KBM-7 (cell line): ENCODE measurements at regions not wholly inside any gene's neighbourhood (a gene's known extent, or its start where the extent isn't known, plus 50 kb on each side); places are given as distances from the start of the nearest gene placed in this dataset.
A peak's percentile ranks its signal among the peaks of the same experiment; 100 is the strongest.

Source experiments
- DNase-seq: peaks from one replicate; pipeline ENCODE4 v3.0.0-alpha.2; 2015
- in situ Hi-C: fragments of 300-500 bp; cut with MboI; formaldehyde crosslinking; loops from 2 replicates; pipeline ENCODE4 v1.14.3; 2020; ENCODE audit warnings: low sequenced_read_pairs, low pct_unique_long_range_greater_than_20kb, mixed read lengths

DNA sequence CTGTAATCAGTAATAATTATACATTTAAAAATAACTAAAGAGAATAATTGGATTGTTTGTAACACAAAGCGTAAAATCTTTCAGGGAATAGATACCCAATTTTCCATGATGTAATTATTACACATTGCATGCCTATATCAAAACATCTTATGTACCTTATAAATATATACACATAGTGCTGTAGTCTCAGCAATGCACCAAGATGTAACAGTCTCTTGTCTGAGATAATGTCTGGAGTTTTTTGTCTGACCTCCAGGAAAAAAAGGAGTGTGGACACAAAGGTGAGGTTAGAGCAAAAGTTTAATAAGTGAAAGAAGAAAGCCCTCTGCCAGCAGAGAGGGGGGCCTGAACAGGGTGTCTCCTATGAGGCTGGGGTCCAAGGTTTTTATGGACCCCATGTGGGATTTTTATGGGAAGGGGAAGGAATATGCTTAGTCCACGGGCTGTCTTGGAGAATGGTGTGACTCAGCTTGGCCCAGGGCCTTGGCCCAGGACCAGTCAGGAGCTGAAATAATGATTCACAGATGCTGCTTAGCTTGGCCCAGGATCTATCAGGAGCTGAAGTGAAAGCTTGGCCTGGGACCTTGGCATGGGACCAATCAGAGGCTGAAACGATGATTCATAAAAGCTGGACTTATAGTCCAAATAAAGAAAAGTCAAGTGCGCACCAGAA is 545.0 kb downstream of the ZPLD1 start:
- in situ Hi-C loops = no loop called here
- DNase-seq = no peak

DNA sequence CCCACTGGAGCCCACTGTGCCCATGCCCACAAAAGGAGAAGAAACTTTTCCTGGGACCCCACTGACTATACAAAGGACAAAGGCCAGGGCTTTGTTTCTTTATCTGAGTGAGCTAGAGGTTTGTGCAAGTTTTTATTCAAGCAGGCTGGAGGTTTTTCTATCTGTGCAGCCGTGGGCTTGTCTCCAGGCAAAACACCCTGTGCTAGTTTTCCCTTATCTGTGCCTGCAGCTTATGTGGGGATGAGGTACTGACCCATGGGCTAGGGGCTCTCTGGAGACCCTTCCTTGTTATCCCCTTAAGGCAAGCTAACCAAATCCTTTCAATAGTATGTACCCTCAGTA is 545.5 kb downstream of the ZPLD1 start:
- in situ Hi-C loops = no loop called here
- no peak for DNase-seq

DNA sequence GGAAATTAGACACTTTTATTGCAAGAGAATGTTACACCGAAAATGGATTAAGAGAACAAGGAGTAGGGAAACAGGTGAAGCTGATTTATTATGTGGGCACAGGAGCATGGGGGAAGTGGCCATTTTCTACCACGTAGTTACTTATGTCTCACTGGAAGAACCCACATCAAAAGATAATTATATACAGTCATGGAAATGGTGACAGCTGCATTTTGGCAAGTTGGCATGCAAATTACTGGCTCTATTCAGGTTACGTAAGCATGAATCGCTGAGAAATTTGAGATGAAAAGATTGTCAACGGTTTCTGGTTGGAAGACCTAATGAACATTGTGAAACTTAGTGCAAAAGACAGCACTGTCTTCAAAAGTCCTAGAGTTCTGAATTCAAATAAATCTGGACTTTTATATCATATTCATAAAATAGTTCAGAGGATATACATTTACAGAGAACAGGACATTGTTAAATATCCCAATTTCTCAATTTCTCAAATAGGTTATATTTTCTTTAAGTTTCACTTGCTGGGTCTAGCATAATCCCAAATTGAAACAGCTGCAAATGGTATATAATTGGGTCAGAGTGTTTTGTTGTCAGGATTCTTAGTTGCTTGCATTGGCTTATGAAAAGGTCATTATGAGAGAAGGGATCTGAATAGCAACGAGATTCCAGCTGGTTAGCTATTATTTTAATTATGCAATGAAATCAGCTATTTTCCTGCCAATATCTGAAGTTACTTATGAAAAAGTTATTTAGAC is 567.8 kb downstream of the ZPLD1 start:
- in situ Hi-C loops = no loop called here
- peak; percentile 16 for DNase-seq

DNA sequence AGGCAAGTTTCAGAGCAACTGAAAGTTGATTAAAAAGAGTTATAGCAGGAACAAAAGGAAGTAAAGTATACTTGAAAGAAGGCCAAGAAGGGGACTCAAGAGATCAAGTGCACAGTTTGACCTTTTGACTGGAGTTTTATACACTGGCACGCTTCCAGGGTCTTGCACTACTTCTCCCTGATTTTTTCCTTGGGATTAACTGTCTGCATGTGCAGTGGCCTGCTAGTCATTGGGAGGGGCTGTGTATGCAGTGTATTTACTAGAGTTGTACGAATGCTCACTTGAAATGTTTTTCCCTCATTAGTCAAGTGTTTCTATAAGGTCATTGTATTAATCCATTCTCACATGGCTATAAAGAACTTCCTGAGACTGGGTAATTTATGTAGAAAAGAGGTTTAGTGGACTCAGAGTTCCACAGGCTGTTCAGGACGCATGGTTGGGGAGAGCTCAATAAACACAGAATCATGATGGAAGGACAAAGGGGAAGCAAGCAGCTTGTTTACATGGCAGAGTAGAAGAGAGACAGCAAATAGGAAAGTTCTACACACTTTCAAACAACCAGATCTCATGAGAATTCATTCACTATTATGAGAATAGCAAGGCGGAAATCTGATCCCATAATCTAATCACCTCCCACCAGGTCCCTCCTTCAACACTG is 571.8 kb downstream of the ZPLD1 start:
- in situ Hi-C loops = no loop called here

DNA sequence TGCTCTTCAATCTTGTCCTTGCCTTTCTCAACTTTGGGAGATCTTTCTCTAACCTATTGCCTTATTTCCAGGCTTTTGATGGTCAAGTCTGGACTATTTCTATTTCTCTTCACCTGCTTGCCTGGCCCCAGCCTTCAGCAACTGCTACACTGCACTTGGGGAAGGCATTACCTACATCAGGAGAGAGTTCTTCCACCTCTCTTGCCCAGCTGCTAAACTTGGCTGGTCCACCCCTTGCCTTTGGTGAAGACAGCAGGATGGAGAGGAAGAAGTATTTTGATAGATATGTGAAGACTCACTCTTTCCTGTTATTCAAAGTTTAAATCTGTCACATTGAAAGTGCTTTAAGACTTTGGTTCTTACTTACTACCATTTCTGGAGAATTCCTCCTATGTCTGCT is 574.8 kb downstream of the ZPLD1 start:
- no peak for DNase-seq
- in situ Hi-C loops = no loop called here

More for the DNA sequence above, 571.8 kb downstream of the ZPLD1 start:
- DNase-seq = no peak

DNA sequence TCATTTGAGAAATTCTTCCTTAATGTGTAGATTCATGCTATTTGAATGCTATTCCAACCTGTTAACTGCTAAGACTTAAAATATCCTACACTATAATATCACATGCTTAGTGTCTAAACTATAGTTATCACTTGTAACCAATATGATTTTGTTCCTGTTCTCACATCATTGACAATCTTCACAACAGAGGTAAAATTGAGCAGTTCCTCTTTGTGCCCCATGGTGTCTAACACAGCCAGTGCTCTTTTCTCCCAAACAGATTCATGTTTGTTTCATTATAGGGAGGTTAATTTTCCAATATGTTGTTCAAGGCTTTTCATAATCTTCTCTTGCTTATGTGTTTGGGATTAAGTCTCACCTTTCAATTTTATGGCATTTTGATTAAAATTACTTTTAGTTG is 591.1 kb downstream of the ZPLD1 start:
- in situ Hi-C loops = no loop called here
- DNase-seq = no peak

DNA sequence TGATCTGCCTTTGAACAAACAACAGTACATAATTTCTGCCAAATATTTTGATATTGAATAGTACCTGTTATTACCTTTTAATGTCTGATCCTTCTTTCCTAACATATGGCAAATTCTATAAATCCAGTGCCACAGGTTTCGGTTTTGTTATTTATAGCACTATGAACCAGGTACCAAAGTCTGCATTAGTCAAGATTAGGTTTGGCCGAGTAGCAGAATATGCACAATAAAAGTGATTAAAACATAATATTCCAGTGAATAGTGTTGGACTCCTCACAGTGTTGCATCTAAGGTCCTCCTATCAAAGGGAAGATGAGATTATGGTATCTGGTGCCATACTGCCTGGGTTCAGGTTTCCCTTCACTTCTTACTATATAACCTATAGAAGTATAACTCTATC is 599.0 kb downstream of the ZPLD1 start:
- no peak for DNase-seq
- in situ Hi-C loops = no loop called here

DNA sequence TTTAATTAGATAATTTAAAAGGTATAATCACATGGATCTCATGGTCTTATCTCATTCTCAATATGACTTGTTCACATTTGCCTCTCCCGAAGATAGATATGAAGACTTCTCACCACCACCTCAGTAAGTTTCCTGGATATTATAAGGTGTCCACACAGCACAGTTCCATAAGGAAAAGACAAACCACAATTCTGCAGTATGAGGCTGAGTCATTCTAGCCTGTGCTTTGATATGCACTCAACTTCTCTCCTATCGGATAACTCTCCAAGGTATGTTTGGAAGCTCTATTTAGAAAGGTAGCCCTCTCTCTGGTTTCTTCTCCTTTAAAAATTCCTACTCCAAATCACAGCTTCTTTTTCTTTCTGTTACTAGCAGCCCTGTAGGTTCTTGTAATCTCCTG is 612.8 kb downstream of the ZPLD1 start:
- in situ Hi-C loops = no loop called here

DNA sequence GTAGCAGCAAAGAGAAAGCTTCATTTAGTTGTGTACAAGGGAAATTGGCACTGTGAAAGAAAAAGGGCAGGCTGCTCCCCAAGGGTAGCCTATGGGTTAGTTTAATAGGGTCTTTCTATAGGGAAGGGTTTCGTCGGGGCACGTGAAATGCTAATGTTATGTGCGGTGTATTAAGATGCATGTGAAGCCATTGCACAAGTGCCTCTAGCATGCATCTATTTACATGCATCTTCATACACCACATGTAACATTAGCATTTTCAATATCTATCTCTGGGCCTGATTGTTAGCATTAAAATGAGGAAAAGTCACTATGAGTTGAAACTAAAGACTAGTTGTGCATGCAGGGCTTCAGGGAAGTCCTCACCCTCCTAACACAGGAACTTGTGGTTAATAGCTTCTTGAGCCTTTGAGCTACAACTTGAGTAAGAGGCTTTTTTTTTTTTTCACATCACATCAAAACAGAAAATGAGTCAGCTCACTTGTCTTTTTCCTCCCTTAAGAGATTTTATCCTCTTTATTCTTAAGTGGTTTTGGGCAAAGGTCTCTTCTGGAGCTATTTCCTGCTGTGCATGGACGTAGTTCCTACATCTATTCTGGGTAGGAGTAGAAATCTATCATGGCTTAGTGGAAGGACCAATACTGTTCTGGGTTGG is 613.4 kb downstream of the ZPLD1 start:
- no peak for DNase-seq
- in situ Hi-C loops = no loop called here

More for the DNA sequence above, 612.8 kb downstream of the ZPLD1 start:
- DNase-seq = no peak

DNA sequence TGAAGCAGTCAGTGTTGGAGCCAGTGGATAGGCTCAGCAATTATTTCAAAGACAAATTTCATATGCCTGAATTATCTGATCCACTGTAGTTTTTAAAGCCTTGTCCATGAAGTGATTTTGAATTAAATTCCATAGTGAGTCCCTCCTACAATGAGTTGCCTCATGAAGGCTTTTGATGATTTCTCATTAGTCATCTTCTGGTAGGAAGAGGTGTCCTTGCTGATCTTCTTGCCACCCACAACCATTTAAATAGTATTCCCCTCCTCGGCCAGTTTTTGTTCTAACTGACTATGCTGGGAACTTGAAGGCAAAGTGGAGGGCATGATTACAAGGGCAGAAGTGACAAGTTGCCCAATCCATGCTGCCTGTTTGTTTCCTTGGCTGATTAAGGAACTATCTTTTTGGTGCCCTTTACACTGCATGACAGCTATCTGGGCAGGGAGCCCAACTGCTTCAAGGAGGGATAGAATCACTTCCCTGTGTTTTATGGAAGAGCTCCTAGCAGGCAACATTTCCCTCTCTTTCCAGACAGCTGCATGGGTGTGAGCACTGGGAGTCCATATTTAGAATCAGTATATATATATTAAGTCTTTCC is 617.5 kb downstream of the ZPLD1 start:
- in situ Hi-C loops = no loop called here
- DNase-seq = no peak

DNA sequence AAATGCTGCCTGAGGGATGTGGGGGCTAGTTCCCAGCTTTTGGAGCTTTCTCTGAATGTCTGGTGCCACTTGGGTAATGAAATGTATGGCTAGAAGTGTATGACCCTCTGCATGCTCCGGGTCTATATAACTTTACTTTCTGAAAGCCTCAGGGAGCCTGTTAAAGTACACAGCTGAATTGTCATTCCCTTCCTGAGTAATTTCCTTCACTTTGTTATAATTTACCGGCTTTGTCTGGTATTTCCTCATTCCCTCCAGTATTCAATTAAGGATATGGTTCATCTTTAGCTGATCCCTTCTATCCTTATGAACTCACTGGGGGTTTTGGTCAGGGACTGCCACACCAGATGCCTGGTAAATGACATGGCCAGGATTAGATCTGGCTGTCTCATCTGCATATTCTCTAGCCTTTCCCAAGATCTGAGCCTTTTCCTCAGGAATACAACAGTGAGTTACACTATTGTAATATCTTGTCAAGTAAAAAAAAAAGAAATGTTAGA is 620.3 kb downstream of the ZPLD1 start:
- DNase-seq = no peak
- in situ Hi-C loops = no loop called here

DNA sequence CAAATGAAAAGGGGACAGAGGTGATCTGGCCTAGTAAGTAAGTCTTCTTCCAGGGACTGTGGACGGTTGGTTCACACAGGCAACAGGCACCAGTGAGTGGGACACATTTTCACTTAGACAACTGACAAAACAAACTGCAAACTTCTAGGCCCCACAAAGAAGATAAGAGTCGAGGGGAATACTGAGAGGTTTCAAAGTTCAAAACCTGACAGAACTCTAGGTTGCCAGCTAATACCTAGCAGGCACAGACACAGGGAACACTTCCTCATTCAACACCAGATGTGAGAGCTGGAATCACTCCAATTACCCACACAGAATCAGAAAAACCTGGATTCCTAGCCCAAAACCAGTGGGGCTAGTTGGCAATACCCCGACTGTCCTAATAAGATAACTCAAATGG is 621.7 kb downstream of the ZPLD1 start:
- in situ Hi-C loops = no loop called here

DNA sequence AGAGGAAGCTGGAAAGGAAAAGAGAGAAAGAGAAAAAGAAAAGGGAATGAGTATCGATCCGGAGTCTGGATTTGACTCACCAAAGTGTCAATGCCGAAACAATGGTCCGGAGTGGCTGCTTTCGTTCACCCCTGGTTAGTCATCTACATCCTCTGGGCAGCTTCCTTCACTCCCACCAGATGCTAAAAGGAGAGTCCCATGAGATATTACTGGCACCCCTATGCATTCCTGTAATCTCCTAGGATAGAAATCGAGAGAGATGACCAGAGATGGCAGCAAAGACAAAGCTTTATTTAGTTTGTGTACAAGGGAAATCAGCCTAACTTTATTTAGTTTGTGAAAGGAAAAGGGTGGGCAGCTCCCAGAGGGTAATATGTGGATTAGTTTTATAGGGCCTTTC is 622.2 kb downstream of the ZPLD1 start:
- in situ Hi-C loops = no loop called here
- DNase-seq = no peak

More for the DNA sequence above, 621.7 kb downstream of the ZPLD1 start:
- no peak for DNase-seq

DNA sequence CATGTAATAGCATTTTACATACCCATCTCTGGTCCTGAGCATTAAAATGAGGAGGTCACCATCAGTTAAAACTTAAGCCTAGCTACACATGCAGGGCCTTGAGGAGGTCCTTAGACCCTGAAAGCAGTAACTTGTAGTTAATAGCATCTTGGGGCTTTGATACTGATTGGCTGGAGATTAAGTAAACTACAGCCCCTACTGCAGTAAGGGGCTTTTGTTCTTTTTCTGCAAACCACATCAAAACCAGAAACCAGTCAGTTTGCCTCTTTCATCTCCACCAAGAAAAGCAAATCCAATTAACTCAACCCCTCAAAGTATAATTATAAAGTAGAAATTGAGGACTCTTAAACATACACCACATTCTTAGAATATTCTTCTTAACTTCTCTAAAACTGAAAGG is 622.7 kb downstream of the ZPLD1 start:
- in situ Hi-C loops = no loop called here
- DNase-seq = no peak

DNA sequence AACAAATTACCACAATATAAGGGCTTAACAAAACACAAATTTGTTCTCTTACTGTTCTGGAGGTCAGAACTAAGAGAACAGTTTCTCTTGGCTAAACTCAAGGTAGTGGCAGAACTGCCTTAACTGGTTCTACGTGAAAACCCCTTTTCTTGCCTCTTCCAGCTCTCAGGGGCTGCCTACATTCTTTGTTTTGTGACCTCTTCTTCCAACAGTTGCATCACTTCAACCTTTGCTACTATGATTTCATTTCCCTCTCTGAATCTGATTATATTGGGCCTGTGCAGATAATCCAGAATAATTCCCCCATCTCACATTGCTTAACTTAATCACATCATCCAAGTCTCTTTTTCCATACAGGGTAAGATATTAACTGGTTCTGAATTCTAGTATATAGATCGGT is 624.6 kb downstream of the ZPLD1 start:
- no peak for DNase-seq
- in situ Hi-C loops = no loop called here

DNA sequence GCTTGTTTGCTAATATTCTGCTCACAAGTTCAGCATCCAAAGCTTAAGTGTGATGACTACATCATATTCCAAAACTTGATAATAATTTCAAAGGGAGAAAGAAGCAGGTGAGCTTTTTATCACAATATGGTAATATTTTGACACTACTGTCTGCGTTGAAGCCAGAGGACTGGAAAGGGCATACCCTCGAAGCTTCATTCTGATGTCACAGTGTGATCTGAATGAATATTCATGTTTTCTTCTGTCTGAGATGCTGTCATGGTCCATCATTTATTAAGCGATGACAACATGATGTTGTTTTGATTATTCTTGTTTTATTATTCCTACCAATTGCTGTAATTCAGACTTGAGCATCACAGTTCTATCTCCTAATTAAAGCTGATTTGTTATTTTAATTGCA is 625.4 kb downstream of the ZPLD1 start:
- in situ Hi-C loops = no loop called here
- no peak for DNase-seq

DNA sequence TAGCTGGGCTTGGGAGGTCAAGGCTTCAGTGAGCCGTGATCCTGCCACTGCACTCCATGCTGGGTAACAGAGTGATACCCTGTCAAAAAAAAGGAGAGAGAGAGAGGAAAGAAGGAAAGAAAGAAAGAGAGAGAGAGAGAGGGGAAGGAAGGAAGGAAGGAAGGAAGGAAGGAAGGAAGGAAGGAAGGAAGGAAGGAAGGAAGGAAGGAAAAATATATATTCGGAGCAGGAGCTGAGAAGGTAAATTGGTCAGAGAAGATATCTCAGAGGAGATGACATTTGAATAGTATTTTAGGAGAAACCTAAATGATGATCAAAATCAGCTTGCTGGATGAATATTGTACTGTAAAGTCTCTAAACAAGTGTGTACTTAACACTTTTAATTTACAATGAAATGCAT is 633.1 kb downstream of the ZPLD1 start:
- in situ Hi-C loops = no loop called here
- DNase-seq = no peak

DNA sequence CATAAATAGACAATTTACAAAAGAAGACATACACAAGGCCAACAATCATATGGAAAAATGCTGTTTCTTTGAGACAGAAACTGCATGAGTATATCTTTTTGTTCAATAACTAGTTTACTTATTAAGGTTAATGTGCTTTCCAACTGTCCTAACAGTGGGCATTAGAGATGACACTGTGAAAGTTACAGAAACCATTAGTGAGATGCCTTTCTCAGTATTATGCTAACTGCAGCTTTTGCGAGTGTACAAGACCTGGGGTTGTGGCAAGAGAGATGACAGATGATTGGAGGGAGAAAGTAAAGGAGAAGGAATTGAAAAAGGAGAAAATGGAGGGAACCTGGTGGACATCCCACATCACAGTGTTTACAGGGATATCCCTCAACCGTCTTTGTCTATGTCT is 640.5 kb downstream of the ZPLD1 start:
- DNase-seq = no peak
- in situ Hi-C loops = no loop called here

DNA sequence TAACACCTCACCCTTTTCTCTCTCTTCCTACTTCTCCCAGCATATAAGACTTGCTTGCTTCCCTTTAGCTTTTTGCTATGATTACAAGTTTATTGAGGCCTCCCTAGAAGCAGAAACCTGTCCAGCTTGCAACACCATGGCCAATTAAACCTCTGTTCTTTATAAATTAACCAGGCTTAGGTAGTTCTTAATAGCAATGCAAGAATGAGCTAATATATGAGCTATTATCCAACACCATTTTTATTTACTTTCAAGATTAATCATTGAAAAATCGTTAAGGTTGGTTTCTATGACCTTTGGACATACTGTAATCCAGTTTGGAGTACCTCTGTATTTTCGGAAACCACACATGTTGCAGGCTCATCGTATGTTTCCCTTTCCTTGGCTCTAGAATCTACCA is 643.1 kb downstream of the ZPLD1 start:
- DNase-seq = no peak
- in situ Hi-C loops = no loop called here

DNA sequence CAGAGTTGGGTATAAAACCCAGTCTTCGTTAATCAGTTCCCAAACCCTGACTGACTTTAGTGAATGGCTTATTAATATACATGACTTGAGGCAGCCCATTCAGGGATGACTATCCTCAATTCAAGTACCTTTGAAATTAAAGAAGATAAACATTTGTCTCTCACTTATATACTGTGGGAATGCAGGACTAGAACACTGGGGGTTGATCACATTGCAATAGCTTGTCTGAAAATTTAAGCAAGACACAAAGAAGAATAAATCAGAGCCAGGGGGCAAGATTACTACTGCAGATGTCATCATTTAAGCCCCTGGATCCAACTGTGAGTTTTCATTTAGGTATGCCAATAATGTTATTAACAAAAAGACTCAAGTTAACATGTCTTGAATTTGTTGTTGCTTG is 647.7 kb downstream of the ZPLD1 start:
- DNase-seq = no peak
- in situ Hi-C loops = no loop called here
